ENCODE measurements at regions not wholly inside any gene's neighbourhood (a gene's known extent, or its start where the extent isn't known, plus 50 kb on each side); places are given as distances from the start of the nearest gene placed in this dataset.

GRCh38 chr6:27106382-27106781, 141.1 kb upstream of the PRSS16 start:
- TF ChIP-seq POLR2A (IDR thresholded peaks at IDR 0.05; ENCODE audit: extremely low read depth, insufficient read length) (no peak), CTCF (IDR thresholded peaks at IDR 0.05; ENCODE audit: low read depth, low read length) (no peak)

Measured in NB4 (cell line).